ENCODE measurements at regions not wholly inside any gene's neighbourhood (a gene's known extent, or its start where the extent isn't known, plus 50 kb on each side); places are given as distances from the start of the nearest gene placed in this dataset.

DNA sequence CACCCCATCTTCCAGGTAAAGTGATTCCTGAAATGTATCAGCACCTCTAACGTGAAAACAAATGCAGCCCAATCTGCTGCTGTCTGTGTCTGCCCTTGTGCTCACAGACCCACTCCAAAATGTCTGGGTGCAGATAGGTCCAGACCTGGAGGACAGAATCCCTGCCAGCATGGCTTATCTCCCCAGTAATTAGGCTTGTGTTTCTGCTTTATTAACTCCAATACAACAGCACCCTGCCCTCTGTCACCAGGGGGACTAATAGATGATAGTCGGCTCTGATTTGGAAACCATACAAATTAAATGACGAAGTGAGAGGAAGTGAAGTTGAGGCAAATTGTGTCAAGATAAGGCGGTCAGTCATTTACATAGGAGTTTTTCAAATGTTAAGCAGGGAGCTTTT is 608.3 kb upstream of the SALL1 start:
- DNase-seq, result no peak

DNA sequence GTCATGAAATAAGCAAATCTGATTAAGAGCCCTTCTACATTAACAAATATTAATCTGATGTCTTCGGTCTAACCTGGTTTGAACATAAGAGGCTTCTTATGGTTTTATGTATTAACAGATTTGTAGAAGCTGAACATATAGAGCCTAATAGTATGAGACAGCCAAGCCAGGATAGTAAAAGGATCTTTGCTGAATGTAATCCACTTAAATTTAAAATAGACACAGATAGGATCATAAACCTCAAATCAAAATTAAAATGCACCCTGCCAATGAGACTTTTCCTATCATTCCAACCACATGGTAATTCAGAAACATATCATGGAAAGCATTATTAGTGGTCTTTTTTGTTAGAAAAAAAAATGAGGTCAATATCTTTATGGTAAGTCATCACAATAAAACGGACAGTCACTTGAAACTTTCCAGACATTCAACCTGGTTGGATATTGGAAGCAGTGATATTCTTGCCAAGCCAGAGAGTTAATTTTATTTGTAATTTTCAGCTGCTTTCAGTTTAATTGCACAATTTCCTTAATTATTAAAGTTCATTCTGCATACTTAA is 606.9 kb upstream of the SALL1 start:
- DNase-seq, result no peak

DNA sequence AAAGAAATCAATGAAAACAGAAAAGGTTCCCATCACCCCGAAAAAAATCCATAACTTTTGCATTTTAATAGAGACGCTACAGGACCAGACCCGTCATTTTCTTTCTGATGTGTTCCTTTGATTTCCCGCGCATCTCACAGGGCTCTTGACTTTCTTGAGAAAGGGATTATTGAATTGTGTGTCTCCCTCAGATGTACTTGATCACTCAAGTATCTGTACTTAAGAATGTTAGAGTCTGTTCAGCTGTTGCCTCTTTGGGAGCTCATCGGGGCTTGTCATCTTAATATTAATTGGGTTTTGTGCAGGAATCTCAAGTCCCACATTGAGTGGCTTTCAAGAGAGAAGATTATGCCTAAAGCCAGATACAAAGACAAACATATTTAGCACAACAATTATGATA is 606.4 kb upstream of the SALL1 start:
- no peak for DNase-seq

DNA sequence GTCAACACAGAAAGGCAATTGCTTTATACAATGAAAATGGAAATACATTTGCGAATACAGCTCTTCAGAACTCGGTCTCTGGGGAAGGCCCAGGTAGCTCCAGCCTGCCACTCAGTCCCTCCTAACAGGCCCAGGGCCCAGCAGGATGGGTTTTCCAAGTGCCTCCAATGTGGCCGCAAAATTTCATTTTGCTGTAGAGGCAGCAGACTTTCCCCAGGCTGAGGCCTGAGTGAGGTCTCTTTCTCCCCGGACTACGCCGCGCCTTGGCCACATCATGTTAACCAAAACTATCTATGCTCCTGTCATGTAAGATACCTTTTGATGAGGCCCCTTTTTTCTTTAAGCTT is 606.0 kb upstream of the SALL1 start:
- no peak for DNase-seq

GRCh38 chr16:51756447-51757123 is 605.5 kb upstream of the SALL1 start:
- no peak for DNase-seq

DNA sequence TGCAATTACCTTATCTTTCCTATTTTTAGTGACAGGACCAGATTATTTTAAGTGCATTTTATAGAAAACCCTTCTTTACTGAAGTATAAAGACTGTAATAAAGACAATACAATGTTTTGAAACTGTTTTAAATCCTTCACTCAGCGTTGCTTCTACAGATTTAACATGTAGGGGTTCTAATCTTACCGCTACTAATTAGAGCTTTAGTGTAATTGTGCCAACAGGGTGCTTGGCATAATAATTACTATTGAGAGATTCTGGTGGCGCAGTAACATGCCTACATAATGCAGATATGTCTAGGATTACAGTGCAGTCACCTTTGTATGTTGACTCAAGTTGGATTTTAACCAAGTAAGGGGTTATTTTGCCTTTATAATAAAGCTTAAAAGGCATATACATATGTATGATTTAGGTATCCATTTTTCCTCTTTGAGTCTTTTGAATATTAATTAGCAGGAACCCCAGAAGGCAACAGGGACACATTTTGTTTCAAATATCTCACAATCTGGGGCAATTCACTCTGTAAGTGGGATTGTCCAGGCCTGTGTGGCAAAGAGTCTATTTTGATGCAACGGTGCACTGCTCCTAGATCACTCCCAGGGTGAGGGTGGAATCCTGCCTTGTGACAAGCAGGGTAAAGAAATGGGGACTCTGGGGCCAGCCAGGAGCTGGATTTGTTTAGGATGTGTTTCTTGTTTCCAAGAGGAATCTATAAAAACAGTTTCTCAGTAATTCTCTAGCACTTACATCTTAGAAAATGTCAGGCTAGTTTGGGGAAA is 604.7 kb upstream of the SALL1 start:
- DNase-seq, result no peak

GRCh38 chr16:51755039-51755501 is 604.0 kb upstream of the SALL1 start:
- no peak for DNase-seq

GRCh38 chr16:51753467-51754127 is 602.5 kb upstream of the SALL1 start:
- DNase-seq, result no peak

DNA sequence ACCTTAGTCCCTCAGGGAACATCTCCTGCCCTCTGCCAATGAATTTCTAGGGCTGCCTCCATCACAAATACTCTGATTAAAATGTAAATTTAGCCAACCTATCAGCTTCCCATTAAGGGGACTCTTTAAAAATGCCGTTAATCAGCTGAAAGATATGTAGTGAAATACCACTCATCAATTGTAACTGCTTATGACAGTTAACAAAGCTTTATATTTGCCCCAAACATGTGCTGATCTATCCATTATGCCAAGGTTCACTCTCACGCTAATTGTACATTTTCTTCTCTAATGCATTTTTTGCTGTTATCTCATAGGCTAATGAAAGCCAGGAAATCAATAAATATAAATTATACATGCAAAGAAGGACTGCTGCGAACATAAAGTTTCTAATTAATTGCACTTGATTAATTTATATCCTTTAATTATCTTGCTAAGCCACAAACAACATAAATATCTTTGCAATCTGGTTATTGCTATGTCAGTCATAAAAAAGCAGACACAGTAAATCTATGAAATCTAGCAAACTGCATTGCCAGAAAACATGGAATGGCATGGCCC is 601.4 kb upstream of the SALL1 start:
- DNase-seq, result no peak

- DNase-seq, result no peak
These were observed 596.3 kb upstream of the SALL1 start for GRCh38 chr16:51747329-51747728.

- DNase-seq, result no peak
These were observed 583.1 kb upstream of the SALL1 start for GRCh38 chr16:51734220-51734619.

DNA sequence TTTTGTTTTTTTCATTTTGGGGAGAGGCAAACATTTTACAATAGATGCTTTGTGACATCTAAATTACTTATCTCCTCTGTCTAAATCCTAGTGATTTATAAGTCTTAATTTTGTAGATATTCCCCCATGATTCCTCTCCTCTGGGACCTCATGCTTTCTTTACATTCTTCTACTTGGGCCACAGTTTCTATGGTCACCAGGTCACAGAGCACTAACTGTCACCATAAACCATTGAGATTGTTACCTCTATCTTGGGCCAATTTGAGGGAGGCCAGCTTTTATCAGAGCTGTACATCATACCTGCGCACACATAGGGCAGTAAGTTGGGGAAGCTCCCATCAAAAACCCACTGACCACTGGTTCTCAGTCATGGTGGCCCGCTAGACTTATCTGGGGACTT is 582.1 kb upstream of the SALL1 start:
- no peak for DNase-seq

DNA sequence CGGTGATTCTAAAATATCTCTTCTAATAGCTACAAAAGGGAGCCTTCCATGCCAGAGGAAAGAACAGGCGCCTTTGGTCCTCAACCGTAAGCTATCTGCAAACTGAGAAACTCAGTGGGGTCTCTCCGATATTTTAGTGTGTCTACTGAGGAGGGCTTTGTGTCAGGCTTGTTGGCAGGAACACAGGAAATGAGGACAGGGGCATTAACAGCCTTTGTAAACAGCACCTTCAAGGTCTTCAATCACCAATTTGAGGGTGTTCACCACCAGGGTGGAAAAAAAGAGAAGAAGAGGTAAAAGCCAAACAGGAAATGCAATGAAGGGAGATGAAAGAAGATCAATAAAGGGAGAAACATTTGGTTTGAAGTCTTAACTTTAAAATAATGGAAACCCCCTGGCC is 580.1 kb upstream of the SALL1 start:
- no peak for DNase-seq

- DNase-seq, result no peak
These were observed 572.1 kb upstream of the SALL1 start for GRCh38 chr16:51723036-51723724.

GRCh38 chr16:51722467-51722866 is 571.4 kb upstream of the SALL1 start:
- no peak for DNase-seq

DNA sequence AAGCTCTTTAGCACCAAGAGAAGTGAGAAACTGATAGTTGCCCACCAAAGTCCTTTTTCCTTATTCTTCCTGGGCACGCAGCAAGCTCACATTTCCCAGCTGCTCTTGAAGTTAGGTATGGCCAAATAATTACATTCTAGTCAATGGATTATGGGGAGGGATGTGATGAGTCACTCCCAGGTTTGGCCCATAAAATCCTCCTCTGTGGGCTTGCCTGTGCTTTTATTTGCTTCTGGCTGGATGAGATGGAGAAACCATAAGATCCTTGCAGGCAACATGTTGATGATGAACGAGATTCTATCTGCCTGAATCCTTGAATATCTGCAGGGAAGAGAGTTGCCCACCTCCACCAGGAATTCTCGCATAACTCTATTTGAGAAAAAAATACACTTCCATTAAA is 568.3 kb upstream of the SALL1 start:
- no peak for DNase-seq

DNA sequence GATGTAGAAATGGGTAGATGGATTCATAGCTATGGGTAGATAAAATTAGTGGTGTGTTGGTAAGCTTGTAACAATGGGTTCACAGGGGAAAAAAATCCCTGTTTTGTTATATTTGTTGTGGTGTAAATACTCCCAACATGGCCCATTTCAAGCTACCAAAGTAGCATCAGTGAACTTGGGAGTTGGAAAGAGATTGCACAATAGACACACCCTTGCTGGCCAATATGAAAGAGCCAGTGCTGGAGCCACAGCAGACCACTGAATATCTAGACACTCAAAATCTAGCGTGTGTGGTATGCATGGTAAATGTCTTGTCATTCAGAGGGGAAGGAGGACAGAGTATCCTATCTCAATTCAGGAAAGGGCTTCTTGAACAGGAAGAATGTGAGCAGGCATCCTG is 565.1 kb upstream of the SALL1 start:
- DNase-seq, result no peak

- DNase-seq, result no peak
These were observed 562.4 kb upstream of the SALL1 start for GRCh38 chr16:51713502-51713901.

- DNase-seq, result no peak
These were observed 560.0 kb upstream of the SALL1 start for GRCh38 chr16:51710905-51711563.

DNA sequence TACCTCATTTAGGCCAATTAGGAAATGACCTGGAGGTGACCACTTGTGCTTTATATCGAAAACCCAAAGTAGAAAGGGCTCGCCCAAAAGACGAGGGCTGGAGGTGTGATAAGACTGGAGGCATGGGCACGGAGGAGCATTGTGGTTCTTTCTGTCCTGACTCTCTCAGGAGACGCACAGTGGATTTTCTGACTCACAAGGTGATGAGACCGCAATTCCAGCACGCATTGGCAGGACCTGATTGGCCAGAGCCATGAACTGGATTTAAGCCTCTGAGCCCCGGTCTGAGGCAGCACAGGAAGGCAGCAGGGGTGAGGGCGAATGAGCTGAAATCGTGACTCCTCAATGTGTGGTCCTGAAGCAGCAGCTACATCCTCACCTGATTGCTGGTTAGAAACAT is 559.1 kb upstream of the SALL1 start:
- DNase-seq, result no peak

DNA sequence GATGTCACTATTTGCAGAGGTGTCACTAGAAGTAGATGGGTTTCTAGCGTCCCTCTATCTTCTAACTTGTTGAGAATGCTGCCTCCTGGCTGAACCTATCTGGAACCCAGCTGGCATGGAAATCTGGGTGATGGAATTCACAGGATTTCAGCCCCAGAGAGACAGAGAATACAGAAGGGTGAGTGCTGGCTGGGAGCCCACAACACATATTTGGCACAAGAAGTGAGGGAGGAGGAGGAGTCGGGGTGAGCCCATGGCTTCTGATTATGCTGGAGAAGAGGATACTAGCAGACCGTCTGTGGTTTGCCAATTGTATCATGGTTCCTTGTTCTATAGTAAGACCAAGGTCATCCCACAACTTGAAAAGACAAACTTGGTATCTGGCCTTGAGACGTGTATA is 557.8 kb upstream of the SALL1 start:
- no peak for DNase-seq

DNA sequence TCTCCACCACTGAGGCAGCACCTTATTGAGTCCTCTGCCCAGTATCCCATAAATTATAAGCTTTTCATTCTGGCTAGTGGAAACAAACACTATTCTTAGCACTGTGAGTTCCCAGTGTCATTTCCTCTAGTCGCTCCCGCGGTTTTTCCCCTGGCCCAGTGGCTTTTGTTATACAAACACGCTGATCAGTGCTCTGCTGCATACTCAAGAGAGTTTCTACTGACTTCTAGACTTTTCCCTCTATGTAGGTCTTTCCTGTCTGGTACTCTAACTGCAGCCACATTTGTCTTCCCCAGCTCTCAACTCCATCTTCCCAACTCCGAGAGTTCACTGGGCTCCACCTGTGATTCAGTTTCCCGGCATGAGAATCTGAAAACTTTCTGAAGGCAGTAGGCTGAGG is 556.6 kb upstream of the SALL1 start:
- DNase-seq, result no peak
